ENCODE measurements at regions not wholly inside any gene's neighbourhood (a gene's known extent, or its start where the extent isn't known, plus 50 kb on each side); places are given as distances from the start of the nearest gene placed in this dataset.

- Histone ChIP-seq H3K14ac (replicated peaks; ENCODE audit: low read depth, low read length) (no peak overlapping the region), H4K91ac (ENCODE audit: insufficient read depth, low read depth, low read length) (no peak overlapping the region), H3K56ac (ENCODE audit: extremely low read depth, insufficient read depth, low read length) (no peak overlapping the region), H4K5ac (ENCODE audit: low read depth, low read length) (no peak overlapping the region), H2AFZ (replicated peaks; ENCODE audit: low read length, poor library complexity) (no peak overlapping the region), H3K27ac (ENCODE audit: insufficient read depth, low read length) (no peak overlapping the region), H3K4me2 (ENCODE audit: low read depth, low read length) (no peak overlapping the region), H2BK20ac (ENCODE audit: low read depth, low read length) (no peak overlapping the region), H3K4me1 (ENCODE audit: control insufficient read depth, insufficient read depth, low read length) (no peaks in the 10 kb centered on the region), H2BK15ac (ENCODE audit: low read depth, low read length) (no peak overlapping the region), H3K4ac (ENCODE audit: low read depth, low read length) (no peak overlapping the region), H3K23ac (ENCODE audit: low read depth, low read length) (no peak overlapping the region), H3K4me3 (ENCODE audit: insufficient read depth, low read depth, low read length) (no peak overlapping the region), H2AK5ac (ENCODE audit: low read depth, low read length) (no peak overlapping the region), H3K18ac (ENCODE audit: low read depth, low read length) (no peak overlapping the region), H2BK120ac (ENCODE audit: low read depth, low read length) (no peak overlapping the region), H3K9me3 (ENCODE audit: control insufficient read depth, insufficient read depth, low read length) (peaks cover 4% of the 10 kb centered on the region; the same call in 1 of the 2 replicates), H3K27me3 (ENCODE audit: control insufficient read depth, insufficient read depth, low read length) (no peaks in the 10 kb centered on the region), H4K20me1 (ENCODE audit: insufficient read depth, low read length) (no peaks in the 10 kb centered on the region), H4K8ac (ENCODE audit: low read depth in 2 of 2, low read length in 2 of 2) (no peak overlapping the region), H3K36me3 (ENCODE audit: control insufficient read depth, insufficient read depth, low read length) (no peaks in the 10 kb centered on the region), H3K9ac (ENCODE audit: low read depth, low read length) (no peak overlapping the region), H3K9me1 (ENCODE audit: insufficient read depth, low read length) (no peaks in the 10 kb centered on the region), H3K79me1 (ENCODE audit: low read depth in 1 of 2, low read length in 2 of 2) (no peaks in the 10 kb centered on the region), H2BK5ac (ENCODE audit: low read depth, low read length, poor library complexity, severe bottlenecking) (no peak overlapping the region), H2AK9ac (replicated peaks; ENCODE audit: low read depth, low read length, poor library complexity) (no peak overlapping the region)
- ChIA-PET POLR2A (ENCODE audit: unreplicated experiment) (no interaction called here), CTCF (no interaction called here)
- intact Hi-C loops (cut with micrococcal nuclease) (no loop called here), dilution Hi-C loops (cut with HindIII; ENCODE audit: low sequenced_read_pairs, unreplicated experiment) (no loop called here), in situ Hi-C loops (cut with MboI; ENCODE audit: low sequenced_read_pairs) (no loop called here)
- BruUV-seq (replicated peaks) = no TSS peak
- no CpG with 5 or more reads among the region's 6 CpGs for WGBS, 2 experiments (ENCODE audit: extremely low coverage in 2 of 2, insufficient read length in 1 of 2)
- no peak for DNase-seq
- ATAC-seq (ENCODE audit: low read depth) = no peak
- TF ChIP-seq ELK1 (IDR thresholded peaks at IDR 0.05; ENCODE audit: borderline replicate concordance, low read depth, low read length) (no peak), MAZ (IDR thresholded peaks at IDR 0.05; ENCODE audit: borderline replicate concordance, low read depth, low read length) (no peak), SMC3 (IDR thresholded peaks at IDR 0.05; ENCODE audit: low read depth, low read length) (no peak), BHLHE40 (IDR thresholded peaks at IDR 0.05; ENCODE audit: low read depth, low read length) (no peak), NFE2L2 (IDR thresholded peaks at IDR 0.05; ENCODE audit: low read depth, low read length) (no peak), RCOR1 (IDR thresholded peaks at IDR 0.05; ENCODE audit: insufficient replicate concordance, low read length) (no peak), RFX5 (IDR thresholded peaks at IDR 0.05; ENCODE audit: low read depth, low read length) (no peak), CTCF (conservative IDR thresholded peaks at IDR 0.05; ENCODE audit: low read depth, low read length) (no peak), CEBPB (IDR thresholded peaks at IDR 0.05; ENCODE audit: low read depth, low read length) (no peak), FOS (IDR thresholded peaks at IDR 0.05; ENCODE audit: low read depth, low read length) (no peak), USF2 (IDR thresholded peaks at IDR 0.05; ENCODE audit: low read depth, low read length) (no peak), POLR2A (IDR thresholded peaks at IDR 0.05; ENCODE audit: low read depth, low read length) (no peak), CHD1 (IDR thresholded peaks at IDR 0.05; ENCODE audit: low read depth, low read length) (no peak), MAFK (IDR thresholded peaks at IDR 0.05; ENCODE audit: low read depth, low read length) (no peak), RAD21 (IDR thresholded peaks at IDR 0.05; ENCODE audit: low read length) (no peak), MXI1 (IDR thresholded peaks at IDR 0.05; ENCODE audit: borderline replicate concordance, low read depth, low read length) (no peak)
Measured at GRCh38 chr16:13645601-13646245, 274.2 kb upstream of the ERCC4 start.

All from IMR-90 (cell line).